ENCODE measurements at regions not wholly inside any gene's neighbourhood (a gene's known extent, or its start where the extent isn't known, plus 50 kb on each side); places are given as distances from the start of the nearest gene placed in this dataset.
A peak's percentile ranks its signal among the peaks of the same experiment; 100 is the strongest.

DNA sequence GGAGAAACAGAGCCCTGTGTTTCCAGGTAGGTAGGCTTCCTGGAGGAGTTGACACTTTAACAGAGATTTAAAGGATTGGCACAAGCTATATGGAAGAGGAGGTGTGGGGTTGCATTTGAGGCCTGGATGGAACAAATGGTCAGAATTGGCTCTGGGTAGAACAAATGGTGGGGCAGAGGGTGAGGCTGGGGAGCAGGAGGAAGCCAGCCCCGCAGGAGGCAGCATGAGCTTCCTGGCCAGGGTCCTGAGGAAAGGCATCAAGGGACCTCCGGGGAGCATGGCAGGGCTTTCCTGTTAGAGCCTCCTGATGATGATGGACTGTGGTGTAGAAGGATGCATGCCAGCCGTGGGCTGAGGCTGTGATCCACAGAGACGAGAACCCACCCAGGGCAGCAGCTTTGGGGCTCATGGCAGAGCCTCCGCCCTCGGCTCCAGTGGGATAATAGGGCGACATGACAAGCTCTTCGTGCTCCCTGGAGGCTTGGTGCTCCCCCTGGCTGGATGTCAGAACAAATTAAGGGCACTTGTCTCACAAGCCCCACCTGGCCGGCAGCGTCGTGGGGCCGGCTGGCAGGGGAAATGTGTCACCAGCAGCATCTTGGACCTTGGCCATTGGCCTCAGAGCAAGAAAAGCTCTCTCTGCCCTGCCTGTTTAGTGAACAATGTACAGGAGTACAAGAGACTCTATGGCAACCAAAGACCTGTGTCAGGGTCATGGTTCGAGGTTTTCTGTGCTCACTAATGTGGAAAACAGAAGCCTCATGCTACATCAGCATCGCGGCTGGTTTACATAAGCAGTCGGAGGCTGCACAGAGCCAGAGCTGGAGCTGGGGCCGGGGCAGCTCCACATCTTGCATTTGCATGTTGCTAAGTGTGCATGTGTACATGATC, 153.5 kb downstream of the MYCN start:
- CTCF ChIA-PET: interaction anchor here (0.7 to 1.8 kb wide), 8 partner anchors 10 to 515 kb away, joined by 3 to 12 read pairs (median 3); partner anchors contain the start of gene MYCN
- H3K27ac ChIP-seq (ENCODE audit: low read depth in 2 of 2, low read length in 1 of 2): peak overlapping the region in 1 of 2 experiments; percentile 60; a peak in 1 of 4 replicates
- TF ChIP-seq NRF1 (IDR thresholded peaks at IDR 0.05; ENCODE audit: low read depth, low read length): no peak
- TF ChIP-seq RAD21 (IDR thresholded peaks at IDR 0.05; ENCODE audit: low read length): peak; percentile 10; the same call in 1 of the 2 replicates
- TF ChIP-seq EP300 (IDR thresholded peaks at IDR 0.05; ENCODE audit: borderline replicate concordance in 1 of 2, low read depth in 1 of 2, low read length in 1 of 2): 0 out of 4 replicates have a peak, but pooled peaks of 1 of the 2 experiments have one; percentile 19
- 0 out of 2 replicates have a peak, but pooled peaks have one; percentile 3 for TF ChIP-seq MXI1 (IDR thresholded peaks at IDR 0.05; ENCODE audit: low read depth, low read length)
- TF ChIP-seq, protein P1, sequence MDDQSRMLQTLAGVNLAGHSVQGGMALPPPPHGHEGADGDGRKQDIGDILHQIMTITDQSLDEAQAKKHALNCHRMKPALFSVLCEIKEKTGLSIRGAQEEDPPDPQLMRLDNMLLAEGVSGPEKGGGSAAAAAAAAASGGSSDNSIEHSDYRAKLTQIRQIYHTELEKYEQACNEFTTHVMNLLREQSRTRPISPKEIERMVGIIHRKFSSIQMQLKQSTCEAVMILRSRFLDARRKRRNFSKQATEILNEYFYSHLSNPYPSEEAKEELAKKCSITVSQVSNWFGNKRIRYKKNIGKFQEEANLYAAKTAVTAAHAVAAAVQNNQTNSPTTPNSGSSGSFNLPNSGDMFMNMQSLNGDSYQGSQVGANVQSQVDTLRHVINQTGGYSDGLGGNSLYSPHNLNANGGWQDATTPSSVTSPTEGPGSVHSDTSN (IDR thresholded peaks at IDR 0.05): no peak
- peak; percentile 45; the same call in 1 of the 2 replicates for TF ChIP-seq FOXJ3 (CRISPR knock-in tag; IDR thresholded peaks at IDR 0.05)
- no peak for TF ChIP-seq FOSL2 (IDR thresholded peaks at IDR 0.05; ENCODE audit: borderline replicate concordance, low read depth)
- TF ChIP-seq SMC3 (IDR thresholded peaks at IDR 0.05; ENCODE audit: low read depth, low read length): no peak
- no peak for TF ChIP-seq YY1 (IDR thresholded peaks at IDR 0.05; ENCODE audit: low read depth)
- 34% methylated on average over 17 of the region's 17 CpGs for WGBS (ENCODE audit: low lambda C conversion rate)
- no peaks in the 10 kb centered on the region for H3F3A ChIP-seq (replicated peaks; ENCODE audit: insufficient read depth)
- H3K4me3 ChIP-seq (ENCODE audit: low read depth in 2 of 2, low read length in 1 of 2): no peak overlapping the region
- no peaks in the 10 kb centered on the region for H3K9me2 ChIP-seq
- POLR2A ChIA-PET: interaction anchor here (1.4 kb wide), 1 partner anchor 152 kb away, joined by 5 read pairs; no protein-coding TSS in a partner anchor
- no peaks in the 10 kb centered on the region for H3K36me3 ChIP-seq (replicated peaks in 1 of 2; ENCODE audit: control insufficient read depth in 1 of 2, insufficient read depth in 2 of 2, low read length in 1 of 2)
- H4K20me1 ChIP-seq (ENCODE audit: insufficient read depth): no peaks in the 10 kb centered on the region
- no peak overlapping the region for H2AFZ ChIP-seq (ENCODE audit: low read depth)
- H3K9me3 ChIP-seq: no peaks in the 10 kb centered on the region
- no peak overlapping the region for H3K9ac ChIP-seq
- no peaks in the 10 kb centered on the region for H3K79me2 ChIP-seq (ENCODE audit: insufficient read depth)
- no peak overlapping the region for H3K4me2 ChIP-seq
- H3K4me1 ChIP-seq (ENCODE audit: control insufficient read depth in 1 of 2, insufficient read depth in 2 of 2, low read depth in 1 of 2, low read length in 1 of 2): peaks cover 0 to 17% of the 10 kb centered on the region in 2 experiments; a peak in 1 of 4 replicates
- peak; percentile 56 for DNase-seq
- H3K27me3 ChIP-seq (ENCODE audit: insufficient read depth): no peaks in the 10 kb centered on the region

- H3K9me2 ChIP-seq: no peaks in the 10 kb centered on the region
- no peak overlapping the region for H2AFZ ChIP-seq (ENCODE audit: low read depth)
- CTCF ChIA-PET: interaction anchor here (0.9 to 1.2 kb wide), 3 partner anchors 10 to 100 kb away, joined by 3 read pairs; no protein-coding TSS in a partner anchor
- H3K9ac ChIP-seq: no peak overlapping the region
- H3F3A ChIP-seq (replicated peaks; ENCODE audit: insufficient read depth): no peaks in the 10 kb centered on the region
- no peak overlapping the region for H3K27ac ChIP-seq (ENCODE audit: low read depth in 2 of 2, low read length in 1 of 2)
- POLR2A ChIA-PET: interaction anchor here (1.4 kb wide), 1 partner anchor 151 kb away, joined by 5 read pairs; no protein-coding TSS in a partner anchor
- H3K4me1 ChIP-seq (ENCODE audit: control insufficient read depth in 1 of 2, insufficient read depth in 2 of 2, low read depth in 1 of 2, low read length in 1 of 2): peaks cover 0 to 17% of the 10 kb centered on the region in 2 experiments; a peak in 1 of 4 replicates
- H3K79me2 ChIP-seq (ENCODE audit: insufficient read depth): no peaks in the 10 kb centered on the region
- no peak overlapping the region for H3K4me3 ChIP-seq (ENCODE audit: low read depth in 2 of 2, low read length in 1 of 2)
- H3K27me3 ChIP-seq (ENCODE audit: insufficient read depth): no peaks in the 10 kb centered on the region
- H3K36me3 ChIP-seq (replicated peaks in 1 of 2; ENCODE audit: control insufficient read depth in 1 of 2, insufficient read depth in 2 of 2, low read length in 1 of 2): no peaks in the 10 kb centered on the region
- peak; percentile 14 for DNase-seq
- no peaks in the 10 kb centered on the region for H4K20me1 ChIP-seq (ENCODE audit: insufficient read depth)
- H3K4me2 ChIP-seq: no peak overlapping the region
- 46% methylated on average over 13 of the region's 13 CpGs for WGBS (ENCODE audit: low lambda C conversion rate)
- H3K9me3 ChIP-seq: no peaks in the 10 kb centered on the region
- no peak for TF ChIP-seq RFX5 (IDR thresholded peaks at IDR 0.05; ENCODE audit: low read length)
- TF ChIP-seq, protein P2, sequence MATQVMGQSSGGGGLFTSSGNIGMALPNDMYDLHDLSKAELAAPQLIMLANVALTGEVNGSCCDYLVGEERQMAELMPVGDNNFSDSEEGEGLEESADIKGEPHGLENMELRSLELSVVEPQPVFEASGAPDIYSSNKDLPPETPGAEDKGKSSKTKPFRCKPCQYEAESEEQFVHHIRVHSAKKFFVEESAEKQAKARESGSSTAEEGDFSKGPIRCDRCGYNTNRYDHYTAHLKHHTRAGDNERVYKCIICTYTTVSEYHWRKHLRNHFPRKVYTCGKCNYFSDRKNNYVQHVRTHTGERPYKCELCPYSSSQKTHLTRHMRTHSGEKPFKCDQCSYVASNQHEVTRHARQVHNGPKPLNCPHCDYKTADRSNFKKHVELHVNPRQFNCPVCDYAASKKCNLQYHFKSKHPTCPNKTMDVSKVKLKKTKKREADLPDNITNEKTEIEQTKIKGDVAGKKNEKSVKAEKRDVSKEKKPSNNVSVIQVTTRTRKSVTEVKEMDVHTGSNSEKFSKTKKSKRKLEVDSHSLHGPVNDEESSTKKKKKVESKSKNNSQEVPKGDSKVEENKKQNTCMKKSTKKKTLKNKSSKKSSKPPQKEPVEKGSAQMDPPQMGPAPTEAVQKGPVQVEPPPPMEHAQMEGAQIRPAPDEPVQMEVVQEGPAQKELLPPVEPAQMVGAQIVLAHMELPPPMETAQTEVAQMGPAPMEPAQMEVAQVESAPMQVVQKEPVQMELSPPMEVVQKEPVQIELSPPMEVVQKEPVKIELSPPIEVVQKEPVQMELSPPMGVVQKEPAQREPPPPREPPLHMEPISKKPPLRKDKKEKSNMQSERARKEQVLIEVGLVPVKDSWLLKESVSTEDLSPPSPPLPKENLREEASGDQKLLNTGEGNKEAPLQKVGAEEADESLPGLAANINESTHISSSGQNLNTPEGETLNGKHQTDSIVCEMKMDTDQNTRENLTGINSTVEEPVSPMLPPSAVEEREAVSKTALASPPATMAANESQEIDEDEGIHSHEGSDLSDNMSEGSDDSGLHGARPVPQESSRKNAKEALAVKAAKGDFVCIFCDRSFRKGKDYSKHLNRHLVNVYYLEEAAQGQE (IDR thresholded peaks at IDR 0.05; ENCODE audit: low read depth, low read length): no peak
- no peak for TF ChIP-seq RAD21 (IDR thresholded peaks at IDR 0.05; ENCODE audit: low read length)
- TF ChIP-seq TAF1 (IDR thresholded peaks at IDR 0.05; ENCODE audit: borderline replicate concordance, low read depth, low read length): no peak
- TF ChIP-seq USF1 (IDR thresholded peaks at IDR 0.05; ENCODE audit: borderline replicate concordance, low read depth): no peak
- TF ChIP-seq, protein P3, sequence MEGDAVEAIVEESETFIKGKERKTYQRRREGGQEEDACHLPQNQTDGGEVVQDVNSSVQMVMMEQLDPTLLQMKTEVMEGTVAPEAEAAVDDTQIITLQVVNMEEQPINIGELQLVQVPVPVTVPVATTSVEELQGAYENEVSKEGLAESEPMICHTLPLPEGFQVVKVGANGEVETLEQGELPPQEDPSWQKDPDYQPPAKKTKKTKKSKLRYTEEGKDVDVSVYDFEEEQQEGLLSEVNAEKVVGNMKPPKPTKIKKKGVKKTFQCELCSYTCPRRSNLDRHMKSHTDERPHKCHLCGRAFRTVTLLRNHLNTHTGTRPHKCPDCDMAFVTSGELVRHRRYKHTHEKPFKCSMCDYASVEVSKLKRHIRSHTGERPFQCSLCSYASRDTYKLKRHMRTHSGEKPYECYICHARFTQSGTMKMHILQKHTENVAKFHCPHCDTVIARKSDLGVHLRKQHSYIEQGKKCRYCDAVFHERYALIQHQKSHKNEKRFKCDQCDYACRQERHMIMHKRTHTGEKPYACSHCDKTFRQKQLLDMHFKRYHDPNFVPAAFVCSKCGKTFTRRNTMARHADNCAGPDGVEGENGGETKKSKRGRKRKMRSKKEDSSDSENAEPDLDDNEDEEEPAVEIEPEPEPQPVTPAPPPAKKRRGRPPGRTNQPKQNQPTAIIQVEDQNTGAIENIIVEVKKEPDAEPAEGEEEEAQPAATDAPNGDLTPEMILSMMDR (IDR thresholded peaks at IDR 0.05): no peak
- no peak for TF ChIP-seq MAX (IDR thresholded peaks at IDR 0.05; ENCODE audit: low read depth)
- no peak for TF ChIP-seq MEF2A (IDR thresholded peaks at IDR 0.05; ENCODE audit: borderline replicate concordance, low read depth)
These were observed 152.7 kb downstream of the MYCN start for GRCh38 chr2:16092861-16093638.
